PC-3 (cell line): ENCODE measurements at regions not wholly inside any gene's neighbourhood (a gene's known extent, or its start where the extent isn't known, plus 50 kb on each side); places are given as distances from the start of the nearest gene placed in this dataset.
A peak's percentile ranks its signal among the peaks of the same experiment; 100 is the strongest.

Experiments used
- ATAC-seq: fragments of 200-7000 bp; cut with Tn5 transposase; 2 replicates; pipeline ENCODE4 v1.9.1; 2020; ENCODE audit warnings: mild to moderate bottlenecking, moderate library complexity
- BruUV-seq: library from RNA; stranded (reverse); fragments of 400-500 nt; replicated peaks from 2 replicates; lab custom pipeline; 2021; lab: Mats Ljungman, UMichigan
- CTCF ChIA-PET: fragments of 300-600 bp; sonication (Branson Sonifier 250); formaldehyde crosslinking; loops from one replicate; lab custom pipeline; 2022; ENCODE audit warnings: antibody characterized with exemption; lab: Charles Lee
- POLR2A ChIA-PET: fragments of 300-600 bp; sonication (Branson Sonifier 250); formaldehyde crosslinking; loops from one replicate; lab custom pipeline; 2022; ENCODE audit warnings: antibody characterized with exemption; ENCODE audit not compliant: unreplicated experiment; lab: Charles Lee
- DNase-seq: peaks from one replicate; pipeline ENCODE4 v3.0.0-alpha.2; 2015
- H2AFZ ChIP-seq: fragments of 300-600 bp; sonication (generic); 2 replicates; pipeline ENCODE4 v1.6.0; 2016; ENCODE audit warnings: antibody characterized with exemption, low read length
- H3F3A ChIP-seq: fragments of 300-600 bp; sonication (generic); one replicate; pipeline ENCODE4 v1.6.0; 2017; ENCODE audit warnings: antibody characterized with exemption, low read length, control low read depth, mild to moderate bottlenecking; ENCODE audit not compliant: unreplicated experiment
- H3K27ac ChIP-seq: fragments of 300-600 bp; sonication (generic); 2 replicates; pipeline ENCODE4 v1.5.1; 2016; ENCODE audit warnings: mild to moderate bottlenecking, low read length
- H3K27me3 ChIP-seq: fragments of 300-600 bp; sonication (generic); 2 replicates; pipeline ENCODE4 v1.6.1; 2016; ENCODE audit warnings: low read length, mixed read lengths
- H3K36me3 ChIP-seq: fragments of 300-600 bp; sonication (generic); 2 replicates; pipeline ENCODE4 v1.6.1; 2016; ENCODE audit warnings: low read depth, mixed run types, low read length, mixed read lengths
- H3K4me1 ChIP-seq: fragments of 300-600 bp; sonication (generic); 2 replicates; pipeline ENCODE4 v1.5.1; 2016; ENCODE audit warnings: low read length; ENCODE audit not compliant: insufficient read depth
- H3K4me2 ChIP-seq: fragments of 300-600 bp; sonication (generic); 2 replicates; pipeline ENCODE4 v1.6.0; 2016; ENCODE audit warnings: low read length
- H3K4me3 ChIP-seq: fragments of 300-600 bp; sonication (generic); 2 replicates; pipeline ENCODE4 v1.5.1; 2016; ENCODE audit warnings: mild to moderate bottlenecking, low read length, mixed read lengths
- H3K79me2 ChIP-seq: fragments of 300-600 bp; sonication (generic); 2 replicates; pipeline ENCODE4 v1.6.1; 2017; ENCODE audit warnings: low read length, mixed read lengths
- H3K9ac ChIP-seq: fragments of 300-600 bp; sonication (generic); 2 replicates; pipeline ENCODE4 v1.6.0; 2016; ENCODE audit warnings: mild to moderate bottlenecking, low read length
- H3K9me2 ChIP-seq: fragments of 300-600 bp; sonication (generic); replicated peaks from 2 replicates; pipeline ENCODE4 v1.6.1; 2016; ENCODE audit warnings: mixed run types, low read length, mixed read lengths
- H3K9me3 ChIP-seq: fragments of 300-600 bp; sonication (generic); 2 replicates; pipeline ENCODE4 v1.6.1; 2016; ENCODE audit warnings: low read length, mixed read lengths
- H4K20me1 ChIP-seq: fragments of 300-600 bp; sonication (generic); 2 replicates; pipeline ENCODE4 v1.6.1; 2016; ENCODE audit warnings: low read length, mixed read lengths
- CTCF ChIP-seq: fragments of 300-600 bp; sonication (generic); conservative IDR thresholded peaks from 2 replicates; pipeline ENCODE4 v1.5.1; 2017; ENCODE audit warnings: antibody characterized with exemption, low read depth, mild to moderate bottlenecking, low read length
- EZH2 ChIP-seq: fragments of 300-600 bp; sonication (generic); IDR thresholded peaks from one replicate; pipeline ENCODE4 v1.6.1; 2017; ENCODE audit warnings: antibody characterized with exemption, mild to moderate bottlenecking, low read length; ENCODE audit not compliant: unreplicated experiment
- EZH2phosphoT487 ChIP-seq: fragments of 300-600 bp; sonication (generic); IDR thresholded peaks from 2 replicates; pipeline ENCODE4 v1.6.1; 2018; ENCODE audit warnings: mild to moderate bottlenecking, antibody characterized with exemption, low read length, borderline replicate concordance
- intact Hi-C: fragments of 100-400 bp; cut with micrococcal nuclease; formaldehyde crosslinking; loops from 2 replicates; pipeline ENCODE4 v1.9.0; 2023

- intact Hi-C loops: no loop called here
- CTCF ChIA-PET: no interaction called here
- H3K9me3 ChIP-seq: no peaks in the 10 kb centered on the region
- H3K27ac ChIP-seq: no peak overlapping the region
- H3K4me2 ChIP-seq: peak overlapping the region; percentile 62
- POLR2A ChIA-PET: no interaction called here
- no peaks in the 10 kb centered on the region for H3F3A ChIP-seq
- H3K79me2 ChIP-seq: no peaks in the 10 kb centered on the region
- no peaks in the 10 kb centered on the region for H4K20me1 ChIP-seq
- H3K4me1 ChIP-seq: no peaks in the 10 kb centered on the region
- H3K36me3 ChIP-seq: no peaks in the 10 kb centered on the region
- no peak overlapping the region for H3K9ac ChIP-seq
- TF ChIP-seq EZH2 (no peak), EZH2phosphoT487 (no peak), CTCF (no peak)
- H3K27me3 ChIP-seq: no peaks in the 10 kb centered on the region
- DNase-seq: no peak
- ATAC-seq: no peak
- BruUV-seq: no TSS peak
- peak overlapping the region; percentile 7; the same call in 1 of the 2 replicates for H2AFZ ChIP-seq
- H3K4me3 ChIP-seq: peak overlapping the region; percentile 42
- H3K9me2 ChIP-seq: no peaks in the 10 kb centered on the region
Observed at GRCh38 chr5:121695307-121695706, 156.4 kb upstream of the FTMT start.

- no peaks in the 10 kb centered on the region for H3K27me3 ChIP-seq
- ChIA-PET CTCF (no interaction called here), POLR2A (no interaction called here)
- no peaks in the 10 kb centered on the region for H3K9me2 ChIP-seq
- no peaks in the 10 kb centered on the region for H3K4me1 ChIP-seq
- no peaks in the 10 kb centered on the region for H3K36me3 ChIP-seq
- no peaks in the 10 kb centered on the region for H3F3A ChIP-seq
- H3K4me3 ChIP-seq: no peak overlapping the region
- H2AFZ ChIP-seq: no peak overlapping the region
- TF ChIP-seq CTCF (no peak), EZH2phosphoT487 (no peak), EZH2 (no peak)
- no peak overlapping the region for H3K4me2 ChIP-seq
- no peak overlapping the region for H3K9ac ChIP-seq
- intact Hi-C loops: no loop called here
- no peaks in the 10 kb centered on the region for H3K9me3 ChIP-seq
- no peaks in the 10 kb centered on the region for H3K79me2 ChIP-seq
- no TSS peak for BruUV-seq
- ATAC-seq (no peak), DNase-seq (no peak)
- H4K20me1 ChIP-seq: no peaks in the 10 kb centered on the region
- no peak overlapping the region for H3K27ac ChIP-seq
Observed at GRCh38 chr5:121698690-121699089, 153.0 kb upstream of the FTMT start.

GRCh38 chr5:121701731-121702130 is 150.0 kb upstream of the FTMT start:
- Histone ChIP-seq H3K4me3 (no peak overlapping the region), H3K27me3 (no peaks in the 10 kb centered on the region), H4K20me1 (no peaks in the 10 kb centered on the region), H3K9me3 (no peaks in the 10 kb centered on the region), H3K27ac (no peak overlapping the region), H3K9ac (no peak overlapping the region), H3K36me3 (no peaks in the 10 kb centered on the region), H3K9me2 (no peaks in the 10 kb centered on the region), H2AFZ (no peak overlapping the region), H3K4me2 (no peak overlapping the region), H3F3A (no peaks in the 10 kb centered on the region), H3K79me2 (no peaks in the 10 kb centered on the region), H3K4me1 (no peaks in the 10 kb centered on the region)
- intact Hi-C loops: no loop called here
- ChIA-PET CTCF (no interaction called here), POLR2A (no interaction called here)
- ATAC-seq (no peak), DNase-seq (no peak)
- TF ChIP-seq EZH2 (no peak), EZH2phosphoT487 (no peak), CTCF (no peak)
- BruUV-seq: no TSS peak
